ENCODE measurements at regions not wholly inside any gene's neighbourhood (a gene's known extent, or its start where the extent isn't known, plus 50 kb on each side); places are given as distances from the start of the nearest gene placed in this dataset.
"Not testable (repeated sequence)": the region's sequence is repeated elsewhere in the genome, so short reads cannot be mapped to it uniquely, and the experiment has no call there.

DNA sequence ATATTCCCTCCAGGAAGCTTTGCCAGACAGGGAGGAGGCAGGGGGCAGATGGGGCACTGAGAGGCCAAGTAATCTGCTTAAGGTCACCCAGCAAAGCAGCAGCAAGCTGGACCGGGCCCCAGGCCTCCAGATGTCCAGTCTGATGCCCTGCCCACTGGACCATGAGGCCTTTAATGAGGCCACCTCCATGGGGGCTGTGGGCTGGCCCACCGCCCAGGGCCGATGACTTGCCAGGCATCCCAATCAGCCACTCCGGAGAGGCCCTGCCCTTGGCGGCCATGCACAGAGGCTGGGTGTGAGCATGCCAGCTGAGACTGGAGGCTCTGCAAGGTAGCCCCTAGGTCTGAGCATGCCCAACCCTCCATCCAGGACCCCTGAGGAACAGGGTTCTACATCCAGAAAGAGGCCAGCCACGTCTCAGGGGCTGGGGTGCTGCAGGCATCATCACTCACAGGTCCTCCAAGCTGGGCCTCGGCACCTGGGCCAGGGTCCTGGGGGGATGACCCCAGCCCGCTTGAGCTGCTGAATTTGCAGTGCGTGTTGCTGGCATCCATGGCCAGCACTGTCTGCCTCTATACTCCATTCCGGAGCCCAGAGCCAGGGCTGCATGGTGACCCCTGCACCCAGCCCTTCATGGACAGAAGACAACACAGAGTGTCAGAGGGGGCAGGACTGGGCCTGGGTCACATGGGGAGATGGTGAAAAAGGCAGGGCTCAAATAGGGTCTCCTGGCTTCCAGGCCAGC is 164.2 kb downstream of the INHBB start:
- no peak overlapping the region for H3K4me3 ChIP-seq (ENCODE audit: control insufficient read depth, low read depth, low read length)
- TF ChIP-seq, protein P1, sequence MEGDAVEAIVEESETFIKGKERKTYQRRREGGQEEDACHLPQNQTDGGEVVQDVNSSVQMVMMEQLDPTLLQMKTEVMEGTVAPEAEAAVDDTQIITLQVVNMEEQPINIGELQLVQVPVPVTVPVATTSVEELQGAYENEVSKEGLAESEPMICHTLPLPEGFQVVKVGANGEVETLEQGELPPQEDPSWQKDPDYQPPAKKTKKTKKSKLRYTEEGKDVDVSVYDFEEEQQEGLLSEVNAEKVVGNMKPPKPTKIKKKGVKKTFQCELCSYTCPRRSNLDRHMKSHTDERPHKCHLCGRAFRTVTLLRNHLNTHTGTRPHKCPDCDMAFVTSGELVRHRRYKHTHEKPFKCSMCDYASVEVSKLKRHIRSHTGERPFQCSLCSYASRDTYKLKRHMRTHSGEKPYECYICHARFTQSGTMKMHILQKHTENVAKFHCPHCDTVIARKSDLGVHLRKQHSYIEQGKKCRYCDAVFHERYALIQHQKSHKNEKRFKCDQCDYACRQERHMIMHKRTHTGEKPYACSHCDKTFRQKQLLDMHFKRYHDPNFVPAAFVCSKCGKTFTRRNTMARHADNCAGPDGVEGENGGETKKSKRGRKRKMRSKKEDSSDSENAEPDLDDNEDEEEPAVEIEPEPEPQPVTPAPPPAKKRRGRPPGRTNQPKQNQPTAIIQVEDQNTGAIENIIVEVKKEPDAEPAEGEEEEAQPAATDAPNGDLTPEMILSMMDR (conservative IDR thresholded peaks at IDR 0.05; ENCODE audit: control insufficient read depth, insufficient read depth, low read depth, low read length) = no peak
- DNase-seq (ENCODE audit: low read depth) = no peak

DNA sequence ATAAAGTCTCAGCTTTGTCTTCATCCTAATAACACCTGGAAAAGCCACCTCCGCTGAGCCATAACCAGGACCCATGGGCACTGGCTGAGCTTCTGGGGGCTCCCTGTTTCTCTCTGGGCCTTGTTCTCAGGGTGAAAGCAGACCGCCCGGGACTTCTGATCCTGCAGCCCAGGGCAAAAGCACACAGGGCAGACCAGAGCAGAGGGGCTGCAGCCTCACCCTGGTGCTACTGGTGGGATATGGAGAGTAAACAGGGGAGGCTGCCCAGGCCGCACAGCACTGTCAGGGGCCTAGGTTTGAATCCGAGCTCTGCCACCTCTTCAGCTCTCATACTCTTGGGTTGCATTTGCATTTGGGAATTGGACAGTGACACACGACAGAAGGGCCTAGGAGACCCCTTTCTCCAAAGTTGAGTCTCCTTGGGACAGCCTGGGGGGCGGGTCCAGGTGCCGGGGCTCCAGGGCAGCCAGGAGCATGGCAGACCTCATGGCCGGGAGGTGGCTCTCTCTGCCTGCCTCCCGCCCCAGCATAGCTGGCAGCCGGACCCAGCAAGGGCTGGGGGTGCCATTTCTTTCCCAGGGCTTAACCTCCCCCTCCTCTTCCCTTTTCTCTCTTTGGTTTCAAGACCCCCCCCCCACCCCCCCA is 164.9 kb downstream of the INHBB start:
- no peak overlapping the region for H3K4me3 ChIP-seq (ENCODE audit: control insufficient read depth, low read depth, low read length)
- TF ChIP-seq, protein P1 (conservative IDR thresholded peaks at IDR 0.05; ENCODE audit: control insufficient read depth, insufficient read depth, low read depth, low read length) = no peak
- DNase-seq (ENCODE audit: low read depth) = no peak

DNA sequence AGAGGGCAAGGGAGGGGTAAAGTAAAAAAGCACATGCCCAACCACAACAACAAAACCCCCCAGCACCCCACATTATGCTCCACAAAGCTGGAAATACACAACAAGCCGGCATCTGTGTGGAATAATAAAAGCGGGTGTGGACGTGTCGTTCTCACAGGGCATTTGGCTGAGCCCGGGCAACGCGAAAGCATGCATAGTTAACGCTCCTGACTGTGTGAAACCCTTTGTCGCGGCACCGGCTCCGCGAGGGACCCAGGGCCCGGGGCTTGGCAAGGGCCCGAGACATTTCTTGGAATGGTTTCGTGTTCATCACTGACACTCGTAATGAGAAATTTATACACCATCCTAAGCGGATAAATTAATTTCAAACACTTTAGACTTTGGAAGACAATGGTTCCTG is 165.6 kb downstream of the INHBB start:
- H3K4me3 ChIP-seq (ENCODE audit: control insufficient read depth, low read depth, low read length) = no peak overlapping the region
- DNase-seq (ENCODE audit: low read depth) = no peak
- TF ChIP-seq, protein P1 (conservative IDR thresholded peaks at IDR 0.05; ENCODE audit: control insufficient read depth, insufficient read depth, low read depth, low read length) = no peak

DNA sequence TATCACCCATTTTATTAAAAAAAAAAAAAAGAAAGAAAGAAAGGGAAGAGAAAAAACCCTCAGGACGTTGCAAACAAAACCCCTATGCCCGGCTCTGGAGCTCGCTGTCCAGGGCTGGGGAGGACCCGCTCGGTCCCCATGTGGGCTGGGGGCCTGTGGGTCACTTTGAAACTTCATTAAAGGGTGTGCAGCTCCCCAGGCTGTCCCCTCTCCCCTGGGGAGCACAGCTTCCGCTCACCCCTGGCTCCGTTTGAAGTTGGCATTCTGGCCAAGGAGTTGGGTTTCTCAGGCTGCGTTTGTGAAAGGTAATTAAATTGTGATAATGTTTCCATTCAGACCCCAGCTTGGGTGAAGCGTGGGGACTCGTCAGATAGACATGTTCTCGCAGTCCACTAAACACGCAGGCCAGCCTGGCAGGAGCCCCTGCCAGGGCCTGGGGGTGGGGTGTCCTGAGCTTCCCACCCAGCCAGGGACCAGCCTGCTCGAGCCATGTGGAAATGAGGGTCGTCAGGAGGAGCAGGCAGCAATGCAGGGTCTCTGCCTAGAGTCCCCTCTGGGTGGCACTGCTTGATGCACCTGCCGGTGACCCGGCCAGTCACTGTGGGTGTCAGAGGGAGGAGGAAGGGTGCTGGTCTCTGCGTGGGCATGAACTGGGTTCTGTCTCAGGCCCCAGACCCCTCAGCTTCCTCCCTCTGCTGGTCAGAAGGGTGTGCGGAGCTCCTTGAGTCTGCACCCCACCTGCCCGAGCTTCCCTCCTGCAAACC is 166.2 kb downstream of the INHBB start:
- TF ChIP-seq, protein P1 (conservative IDR thresholded peaks at IDR 0.05; ENCODE audit: control insufficient read depth, insufficient read depth, low read depth, low read length) = no peak
- no peak overlapping the region for H3K4me3 ChIP-seq (ENCODE audit: control insufficient read depth, low read depth, low read length)
- no peak for DNase-seq (ENCODE audit: low read depth)

DNA sequence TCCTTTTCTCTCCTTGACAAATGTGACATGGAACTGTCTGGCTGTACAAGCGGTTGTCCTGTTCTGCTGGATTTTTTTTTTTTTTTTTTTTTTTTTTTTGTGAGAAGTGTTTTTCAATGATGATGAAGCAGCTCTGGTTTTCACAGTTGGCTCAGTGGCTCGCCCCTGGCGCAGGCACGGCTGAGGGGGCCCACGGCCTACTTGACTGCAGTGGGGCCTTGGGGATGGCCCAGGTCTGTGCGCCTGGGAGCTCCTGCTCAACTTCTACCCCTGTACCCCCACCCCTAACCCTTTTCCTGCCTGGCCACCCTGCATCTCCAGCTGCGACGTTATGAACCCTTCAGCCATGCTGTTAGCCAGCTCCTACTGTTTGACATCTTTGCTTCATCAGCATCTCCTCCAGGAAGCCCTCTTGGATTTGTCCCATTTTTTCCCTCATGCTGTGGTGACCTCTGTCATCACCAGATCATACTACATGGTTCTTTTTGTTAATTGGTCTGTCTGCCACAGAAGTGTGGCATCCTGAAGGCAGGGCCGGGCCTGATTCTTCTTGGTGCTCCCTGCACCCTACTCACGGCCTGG is 167.9 kb downstream of the INHBB start:
- TF ChIP-seq, protein P1 (conservative IDR thresholded peaks at IDR 0.05; ENCODE audit: control insufficient read depth, insufficient read depth, low read depth, low read length) = no peak
- no peak overlapping the region for H3K4me3 ChIP-seq (ENCODE audit: control insufficient read depth, low read depth, low read length)

DNA sequence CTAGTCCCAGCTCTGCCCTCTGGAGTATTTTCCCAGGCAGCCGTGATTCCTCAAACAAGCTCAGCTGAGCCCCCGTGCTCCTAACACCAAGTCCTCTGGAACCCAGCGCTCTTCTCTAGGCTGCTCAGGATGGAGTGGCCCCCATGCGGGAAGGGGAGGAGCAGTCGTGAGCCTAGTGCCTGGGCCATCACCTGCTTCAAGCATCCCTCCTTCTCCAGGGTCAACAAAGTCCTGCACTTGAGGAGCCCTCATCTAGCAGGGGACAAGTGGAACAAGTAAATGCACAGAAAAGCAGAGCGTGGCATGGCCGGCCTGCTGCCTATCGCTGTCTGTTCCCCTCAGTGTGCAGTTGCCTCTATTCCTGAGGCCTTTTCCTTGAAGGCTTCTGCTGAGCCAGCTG is 168.6 kb downstream of the INHBB start:
- no peak for DNase-seq (ENCODE audit: low read depth)
- no peak overlapping the region for H3K4me3 ChIP-seq (ENCODE audit: control insufficient read depth, low read depth, low read length)
- TF ChIP-seq, protein P1 (conservative IDR thresholded peaks at IDR 0.05; ENCODE audit: control insufficient read depth, insufficient read depth, low read depth, low read length) = no peak

More for the DNA sequence above, 167.9 kb downstream of the INHBB start:
- no peak for DNase-seq (ENCODE audit: low read depth)

DNA sequence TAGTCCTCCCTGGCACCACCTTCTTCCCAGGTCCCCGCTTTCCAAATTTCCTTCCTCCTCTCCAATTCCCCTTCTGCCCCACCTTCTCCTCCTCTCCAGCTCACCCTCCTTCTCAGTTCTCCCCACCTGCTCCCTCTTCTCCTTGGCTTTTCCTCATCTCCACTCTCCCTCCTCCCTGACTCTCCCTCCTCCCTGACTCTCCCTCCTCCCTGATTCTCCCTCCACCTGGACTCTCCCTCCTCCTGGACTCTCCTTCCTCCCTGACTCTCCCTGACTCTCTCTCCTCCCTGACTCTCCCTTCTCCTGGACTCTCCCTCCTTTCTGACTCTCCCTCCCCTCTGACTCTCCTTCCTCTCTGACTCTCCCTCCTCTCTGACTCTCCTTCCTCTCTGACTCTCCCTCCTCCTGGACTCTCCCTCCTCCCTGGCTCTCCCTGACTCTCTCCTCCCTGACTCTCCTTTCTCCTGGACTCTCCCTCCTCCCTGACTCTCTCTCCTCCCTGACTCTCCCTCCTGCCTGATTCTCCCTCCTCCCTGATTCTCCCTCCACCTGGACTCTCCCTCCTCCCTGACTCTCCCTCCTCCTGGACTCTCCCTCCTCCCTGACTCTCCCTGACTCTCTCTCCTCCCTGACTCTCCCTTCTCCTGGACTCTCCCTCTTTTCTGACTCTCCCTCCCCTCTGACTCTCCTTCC is 169.3 kb downstream of the INHBB start:
- DNase-seq (ENCODE audit: low read depth); H3K4me3 ChIP-seq (ENCODE audit: control insufficient read depth, low read depth, low read length): not testable (repeated sequence)
